Progenitor cell of endocrine pancreas (in vitro differentiated cells): ENCODE measurements at regions not wholly inside any gene's neighbourhood (a gene's known extent, or its start where the extent isn't known, plus 50 kb on each side); places are given as distances from the start of the nearest gene placed in this dataset.
A peak's percentile ranks its signal among the peaks of the same experiment; 100 is the strongest.

Experiments
- DNase-seq: peaks from one replicate; pipeline ENCODE4 v3.0.0; 2021; ENCODE audit warnings: low spot score; ENCODE audit not compliant: unreplicated experiment
- H3K27ac Mint-ChIP-seq: 2 replicates; pipeline ENCODE4 v1.8.0; 2021; ENCODE audit warnings: mild to moderate bottlenecking, moderate library complexity, mixed read lengths
- H3K27me3 Mint-ChIP-seq: 2 replicates; pipeline ENCODE4 v1.8.0; 2021; ENCODE audit warnings: mixed read lengths
- H3K36me3 Mint-ChIP-seq: 2 replicates; pipeline ENCODE4 v1.8.0; 2022; ENCODE audit warnings: mixed read lengths; ENCODE audit not compliant: insufficient read depth
- H3K4me1 Mint-ChIP-seq: 2 replicates; pipeline ENCODE4 v1.8.0; 2021; ENCODE audit warnings: low read depth, mixed read lengths
- H3K4me3 Mint-ChIP-seq: 2 replicates; pipeline ENCODE4 v1.8.0; 2021; ENCODE audit warnings: low read depth, mild to moderate bottlenecking, moderate library complexity, mixed read lengths
- H3K9me3 Mint-ChIP-seq: 2 replicates; pipeline ENCODE4 v1.8.0; 2021; ENCODE audit warnings: low read depth, mixed read lengths
- TF ChIP-seq, protein P1 (sequence below): fragments of 200-600 bp; sonication (generic); IDR thresholded peaks from one replicate; pipeline ENCODE4 v1.5.0; 2021; ENCODE audit warnings: antibody characterized with exemption, mild to moderate bottlenecking; ENCODE audit not compliant: unreplicated experiment

DNA sequence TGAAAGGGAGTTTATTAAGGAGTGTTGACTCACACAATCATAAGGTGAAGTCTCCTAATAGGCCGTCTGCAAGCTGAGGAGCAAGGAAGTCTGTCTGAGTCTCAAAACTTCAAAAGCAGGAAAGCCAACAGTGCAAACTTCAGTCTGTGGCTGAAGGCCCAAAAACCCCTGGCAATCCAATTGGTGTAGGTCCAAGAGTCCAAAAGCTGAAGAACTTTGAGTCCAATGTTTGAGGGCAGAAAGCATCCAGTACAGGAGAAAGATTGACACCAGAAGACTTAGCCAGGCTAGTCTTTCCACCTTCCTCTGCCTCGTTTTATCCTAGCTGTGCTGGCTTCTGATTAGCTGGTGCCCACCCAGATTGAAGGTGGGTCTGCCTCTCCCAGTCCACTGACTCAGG is 535.2 kb downstream of the ARAP2 start:
- H3K36me3 Mint-ChIP-seq: no peaks in the 10 kb centered on the region
- no peak overlapping the region for H3K27ac Mint-ChIP-seq
- TF ChIP-seq, protein P1, sequence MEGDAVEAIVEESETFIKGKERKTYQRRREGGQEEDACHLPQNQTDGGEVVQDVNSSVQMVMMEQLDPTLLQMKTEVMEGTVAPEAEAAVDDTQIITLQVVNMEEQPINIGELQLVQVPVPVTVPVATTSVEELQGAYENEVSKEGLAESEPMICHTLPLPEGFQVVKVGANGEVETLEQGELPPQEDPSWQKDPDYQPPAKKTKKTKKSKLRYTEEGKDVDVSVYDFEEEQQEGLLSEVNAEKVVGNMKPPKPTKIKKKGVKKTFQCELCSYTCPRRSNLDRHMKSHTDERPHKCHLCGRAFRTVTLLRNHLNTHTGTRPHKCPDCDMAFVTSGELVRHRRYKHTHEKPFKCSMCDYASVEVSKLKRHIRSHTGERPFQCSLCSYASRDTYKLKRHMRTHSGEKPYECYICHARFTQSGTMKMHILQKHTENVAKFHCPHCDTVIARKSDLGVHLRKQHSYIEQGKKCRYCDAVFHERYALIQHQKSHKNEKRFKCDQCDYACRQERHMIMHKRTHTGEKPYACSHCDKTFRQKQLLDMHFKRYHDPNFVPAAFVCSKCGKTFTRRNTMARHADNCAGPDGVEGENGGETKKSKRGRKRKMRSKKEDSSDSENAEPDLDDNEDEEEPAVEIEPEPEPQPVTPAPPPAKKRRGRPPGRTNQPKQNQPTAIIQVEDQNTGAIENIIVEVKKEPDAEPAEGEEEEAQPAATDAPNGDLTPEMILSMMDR: no peak
- no peaks in the 10 kb centered on the region for H3K4me1 Mint-ChIP-seq
- no peak for DNase-seq
- H3K27me3 Mint-ChIP-seq: no peaks in the 10 kb centered on the region
- peaks cover 26% of the 10 kb centered on the region for H3K9me3 Mint-ChIP-seq
- H3K4me3 Mint-ChIP-seq: no peak overlapping the region

DNA sequence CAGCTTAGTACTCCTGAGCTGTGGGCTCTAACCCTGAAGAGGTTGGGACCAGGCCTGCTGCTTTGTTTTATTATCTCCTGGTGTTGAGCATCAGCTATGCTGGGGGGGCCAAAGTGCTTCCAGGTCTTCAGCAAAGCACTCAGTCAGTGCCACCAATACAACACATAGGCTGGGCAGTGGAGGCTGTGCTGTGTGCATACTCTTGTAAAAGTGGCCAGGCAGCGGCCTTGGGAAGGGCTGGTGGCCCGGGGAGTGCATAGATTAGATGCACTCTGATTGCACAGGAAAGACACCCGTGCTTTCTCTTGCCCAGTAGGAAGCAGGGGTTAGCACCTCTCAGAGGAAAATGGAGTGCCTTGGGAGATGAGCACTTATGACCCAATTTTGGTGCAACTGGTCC is 534.0 kb downstream of the ARAP2 start:
- DNase-seq: no peak
- no peaks in the 10 kb centered on the region for H3K27me3 Mint-ChIP-seq
- no peak overlapping the region for H3K27ac Mint-ChIP-seq
- TF ChIP-seq, protein P1: no peak
- peaks cover 36% of the 10 kb centered on the region for H3K9me3 Mint-ChIP-seq
- no peaks in the 10 kb centered on the region for H3K36me3 Mint-ChIP-seq
- no peaks in the 10 kb centered on the region for H3K4me1 Mint-ChIP-seq
- no peak overlapping the region for H3K4me3 Mint-ChIP-seq

DNA sequence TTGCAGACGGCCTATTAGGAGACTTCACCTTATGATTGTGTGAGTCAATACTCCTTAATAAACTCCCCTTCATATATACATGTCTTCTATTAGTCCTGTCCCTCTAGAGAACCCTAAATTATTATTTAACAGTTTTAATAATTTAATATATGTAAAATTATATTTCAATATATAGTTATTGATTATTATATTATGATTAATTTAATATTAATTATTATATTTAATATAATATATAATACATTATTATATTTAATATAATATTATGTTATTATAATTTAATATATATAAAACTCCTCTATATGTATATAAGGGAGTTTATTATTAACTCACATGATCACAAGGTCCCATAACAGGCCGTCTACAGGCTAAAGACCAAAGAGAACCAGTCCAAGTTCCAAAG is 533.2 kb downstream of the ARAP2 start:
- TF ChIP-seq, protein P1: no peak
- no peaks in the 10 kb centered on the region for H3K4me1 Mint-ChIP-seq
- H3K27ac Mint-ChIP-seq: no peak overlapping the region
- no peaks in the 10 kb centered on the region for H3K36me3 Mint-ChIP-seq
- H3K9me3 Mint-ChIP-seq: peaks cover 37% of the 10 kb centered on the region
- no peak overlapping the region for H3K4me3 Mint-ChIP-seq
- H3K27me3 Mint-ChIP-seq: no peaks in the 10 kb centered on the region
- DNase-seq: no peak

DNA sequence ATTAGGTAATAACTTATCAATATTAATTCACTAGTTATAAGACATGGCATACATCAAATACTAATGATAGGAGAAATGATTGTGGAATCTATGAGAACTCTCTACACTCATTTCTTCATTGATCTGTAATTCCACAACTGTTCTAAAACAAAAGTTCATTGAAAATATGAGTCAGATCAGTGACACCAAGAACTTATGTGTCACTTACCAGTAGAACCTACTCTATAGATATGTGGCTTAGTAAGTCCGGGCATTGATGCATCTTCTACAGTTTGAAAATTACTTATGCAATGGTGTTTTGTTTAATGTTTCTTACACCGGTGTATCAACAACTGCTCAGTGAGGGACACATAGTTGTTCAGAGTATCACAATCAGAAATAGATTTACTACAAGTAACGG is 520.3 kb downstream of the ARAP2 start:
- no peaks in the 10 kb centered on the region for H3K9me3 Mint-ChIP-seq
- no peak for DNase-seq
- TF ChIP-seq, protein P1: no peak
- H3K4me3 Mint-ChIP-seq: no peak overlapping the region
- no peaks in the 10 kb centered on the region for H3K27me3 Mint-ChIP-seq
- H3K27ac Mint-ChIP-seq: no peak overlapping the region
- no peaks in the 10 kb centered on the region for H3K4me1 Mint-ChIP-seq
- no peaks in the 10 kb centered on the region for H3K36me3 Mint-ChIP-seq

DNA sequence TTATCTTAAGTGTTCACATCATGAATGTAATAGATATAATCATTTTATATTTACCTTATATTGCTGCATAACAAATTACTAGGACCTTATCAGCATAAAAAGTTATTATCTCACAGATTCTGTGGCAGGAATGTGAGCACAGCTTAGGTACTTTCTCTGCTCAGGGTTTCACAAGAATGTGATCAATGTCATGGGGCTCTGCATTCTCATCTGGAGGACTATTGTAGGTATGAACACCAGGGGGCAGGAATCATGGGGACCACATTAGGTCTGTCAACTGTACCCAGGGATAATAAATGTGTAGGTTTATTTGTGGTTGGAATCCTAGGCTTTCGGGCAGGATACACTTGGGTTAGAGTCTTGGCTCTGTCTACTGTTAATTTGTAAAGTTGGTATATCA is 519.2 kb downstream of the ARAP2 start:
- H3K36me3 Mint-ChIP-seq: no peaks in the 10 kb centered on the region
- no peak overlapping the region for H3K27ac Mint-ChIP-seq
- no peaks in the 10 kb centered on the region for H3K9me3 Mint-ChIP-seq
- TF ChIP-seq, protein P1: peak; percentile 28
- no peaks in the 10 kb centered on the region for H3K27me3 Mint-ChIP-seq
- H3K4me1 Mint-ChIP-seq: no peaks in the 10 kb centered on the region
- no peak for DNase-seq
- H3K4me3 Mint-ChIP-seq: no peak overlapping the region
